ENCODE measurements at regions not wholly inside any gene's neighbourhood (a gene's known extent, or its start where the extent isn't known, plus 50 kb on each side); places are given as distances from the start of the nearest gene placed in this dataset.

- no peaks in the 10 kb centered on the region for H4K20me1 ChIP-seq (ENCODE audit: insufficient read depth, poor library complexity, severe bottlenecking)
- 95% methylated on average over 14 of the region's 14 CpGs for WGBS (ENCODE audit: low lambda C conversion rate, missing lambda C conversion rate)
- H3K79me2 ChIP-seq, result no peaks in the 10 kb centered on the region
- no peaks in the 10 kb centered on the region for H3K36me3 ChIP-seq (replicated peaks; ENCODE audit: insufficient read depth, low read depth)
- H3K27me3 ChIP-seq, result no peaks in the 10 kb centered on the region
- no peak overlapping the region for H3K4me2 ChIP-seq
- H2AFZ ChIP-seq, result no peak overlapping the region
- no peaks in the 10 kb centered on the region for H3K9me3 ChIP-seq (ENCODE audit: low read depth)
- TF ChIP-seq EZH2phosphoT487 (IDR thresholded peaks at IDR 0.05; ENCODE audit: low read depth, severe bottlenecking, unreplicated experiment) (no peak), EZH2 (IDR thresholded peaks at IDR 0.05; ENCODE audit: borderline replicate concordance) (no peak)
- no peak overlapping the region for H3K4me3 ChIP-seq
- no peaks in the 10 kb centered on the region for H3K4me1 ChIP-seq (ENCODE audit: insufficient read depth)
- DNase-seq (ENCODE audit: low spot score), result no peak
- no peak overlapping the region for H3K27ac ChIP-seq
- H3K9me2 ChIP-seq (replicated peaks; ENCODE audit: insufficient read depth), result no peaks in the 10 kb centered on the region
Observed at GRCh38 chr10:129241461-129241860, 225.6 kb upstream of the MGMT start.

DNA sequence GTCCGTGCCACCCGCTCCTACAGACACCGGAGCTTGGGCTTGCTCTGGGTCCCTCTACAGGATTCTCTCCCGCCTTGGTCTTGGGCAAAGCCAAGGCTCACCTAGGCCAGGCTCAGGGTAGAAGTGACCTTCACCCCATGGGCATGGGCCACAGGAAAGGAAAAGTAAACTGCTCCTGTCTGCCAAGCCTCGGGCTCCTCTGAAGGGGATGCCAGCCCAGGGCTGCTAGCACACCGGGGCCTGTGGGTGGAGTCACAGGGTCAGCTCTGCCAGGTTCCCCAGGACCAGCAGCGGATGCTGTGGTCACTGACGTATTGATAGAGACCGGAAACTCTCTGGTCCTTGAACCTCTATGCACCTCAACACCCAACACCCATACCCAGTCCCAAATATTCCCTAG, 222.7 kb upstream of the MGMT start:
- TF ChIP-seq EZH2phosphoT487 (IDR thresholded peaks at IDR 0.05; ENCODE audit: low read depth, severe bottlenecking, unreplicated experiment) (no peak), EZH2 (IDR thresholded peaks at IDR 0.05; ENCODE audit: borderline replicate concordance) (no peak), CTCF (IDR thresholded peaks at IDR 0.05; ENCODE audit: poor library complexity) (no peak)
- 95% methylated on average over 9 of the region's 9 CpGs for WGBS (ENCODE audit: low lambda C conversion rate, missing lambda C conversion rate)
- Histone ChIP-seq H3K27me3 (no peaks in the 10 kb centered on the region), H3K36me3 (replicated peaks; ENCODE audit: insufficient read depth, low read depth) (no peaks in the 10 kb centered on the region), H3K27ac (no peak overlapping the region), H3K4me1 (ENCODE audit: insufficient read depth) (no peaks in the 10 kb centered on the region), H3K9me2 (replicated peaks; ENCODE audit: insufficient read depth) (no peaks in the 10 kb centered on the region), H3K4me3 (no peak overlapping the region), H2AFZ (no peak overlapping the region), H3K79me2 (no peaks in the 10 kb centered on the region), H3K9me3 (ENCODE audit: low read depth) (no peaks in the 10 kb centered on the region), H4K20me1 (ENCODE audit: insufficient read depth, poor library complexity, severe bottlenecking) (no peaks in the 10 kb centered on the region), H3K4me2 (no peak overlapping the region)
- DNase-seq (ENCODE audit: low spot score), result no peak

DNA sequence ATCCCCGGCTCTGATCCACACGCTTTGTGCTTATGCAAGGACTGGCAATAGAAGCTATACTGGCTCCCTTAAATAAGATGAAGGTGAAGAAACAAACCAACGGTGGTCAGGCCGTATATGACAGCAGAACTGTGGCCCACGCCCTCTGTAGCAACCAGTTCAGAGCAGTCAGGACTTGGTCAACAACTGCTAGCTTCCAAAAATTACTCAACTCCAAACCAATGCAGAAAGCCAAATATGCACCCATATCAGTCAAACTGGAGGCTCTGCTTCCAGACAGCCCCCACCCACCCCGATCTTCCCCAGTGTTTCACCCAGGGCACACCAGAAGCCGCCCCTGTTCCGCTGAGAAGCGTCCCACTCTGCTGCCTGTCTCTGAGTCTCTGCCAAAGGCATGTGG, 222.3 kb upstream of the MGMT start:
- H3K9me2 ChIP-seq (replicated peaks; ENCODE audit: insufficient read depth), result no peaks in the 10 kb centered on the region
- H4K20me1 ChIP-seq (ENCODE audit: insufficient read depth, poor library complexity, severe bottlenecking), result no peaks in the 10 kb centered on the region
- H3K4me2 ChIP-seq, result no peak overlapping the region
- no peaks in the 10 kb centered on the region for H3K4me1 ChIP-seq (ENCODE audit: insufficient read depth)
- no peak overlapping the region for H3K4me3 ChIP-seq
- no peaks in the 10 kb centered on the region for H3K36me3 ChIP-seq (replicated peaks; ENCODE audit: insufficient read depth, low read depth)
- H3K27me3 ChIP-seq, result no peaks in the 10 kb centered on the region
- DNase-seq (ENCODE audit: low spot score), result no peak
- H3K79me2 ChIP-seq, result no peaks in the 10 kb centered on the region
- H3K9me3 ChIP-seq (ENCODE audit: low read depth), result no peaks in the 10 kb centered on the region
- no peak overlapping the region for H3K27ac ChIP-seq
- H2AFZ ChIP-seq, result no peak overlapping the region
- TF ChIP-seq CTCF (IDR thresholded peaks at IDR 0.05; ENCODE audit: poor library complexity), result no peak
- no peak for TF ChIP-seq EZH2phosphoT487 (IDR thresholded peaks at IDR 0.05; ENCODE audit: low read depth, severe bottlenecking, unreplicated experiment)
- no peak for TF ChIP-seq EZH2 (IDR thresholded peaks at IDR 0.05; ENCODE audit: borderline replicate concordance)
- WGBS (ENCODE audit: low lambda C conversion rate, missing lambda C conversion rate), result 89% methylated on average over 9 of the region's 9 CpGs

DNA sequence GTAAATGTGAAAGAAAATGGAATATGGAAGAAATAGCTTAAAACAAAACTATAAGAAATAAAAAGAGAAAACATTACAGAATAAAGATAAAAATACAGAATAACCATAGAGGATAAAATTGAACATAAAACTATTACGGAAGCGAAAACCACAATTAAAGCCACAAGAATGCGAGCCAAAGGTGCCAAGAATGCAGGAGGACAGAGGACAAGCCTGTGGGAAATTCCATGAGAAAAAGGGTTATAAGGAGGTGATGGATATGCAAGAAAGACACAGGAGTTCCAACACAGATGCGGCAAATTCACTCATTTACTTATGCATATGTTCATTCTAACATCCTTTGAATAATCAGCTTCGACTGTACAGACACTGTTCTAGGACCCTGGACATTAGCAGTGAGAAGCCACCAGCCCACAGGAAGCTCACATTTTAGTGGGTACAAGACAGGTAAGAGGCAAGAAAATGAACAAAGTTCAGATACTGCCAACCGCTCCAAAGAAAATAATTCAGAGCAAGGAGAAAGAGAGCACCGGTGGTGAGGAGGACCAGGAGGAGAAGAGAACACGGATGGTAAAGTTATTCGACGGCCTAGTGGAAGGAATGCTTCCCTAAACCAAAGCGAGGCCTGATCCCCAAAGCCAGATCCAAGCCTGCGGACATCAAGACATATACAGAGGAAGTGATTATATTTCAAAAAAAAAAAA, 213.7 kb upstream of the MGMT start:
- no peaks in the 10 kb centered on the region for H4K20me1 ChIP-seq (ENCODE audit: insufficient read depth, poor library complexity, severe bottlenecking)
- H3K9me3 ChIP-seq (ENCODE audit: low read depth), result no peaks in the 10 kb centered on the region
- no peaks in the 10 kb centered on the region for H3K36me3 ChIP-seq (replicated peaks; ENCODE audit: insufficient read depth, low read depth)
- no peak for TF ChIP-seq CTCF (IDR thresholded peaks at IDR 0.05; ENCODE audit: poor library complexity)
- TF ChIP-seq EZH2phosphoT487 (IDR thresholded peaks at IDR 0.05; ENCODE audit: low read depth, severe bottlenecking, unreplicated experiment), result no peak
- no peak for TF ChIP-seq EZH2 (IDR thresholded peaks at IDR 0.05; ENCODE audit: borderline replicate concordance)
- H3K9me2 ChIP-seq (replicated peaks; ENCODE audit: insufficient read depth), result no peaks in the 10 kb centered on the region
- no peak overlapping the region for H2AFZ ChIP-seq
- H3K4me2 ChIP-seq, result no peak overlapping the region
- no peaks in the 10 kb centered on the region for H3K79me2 ChIP-seq
- H3K4me3 ChIP-seq, result no peak overlapping the region
- H3K4me1 ChIP-seq (ENCODE audit: insufficient read depth), result peaks cover 1% of the 10 kb centered on the region
- no peak for DNase-seq (ENCODE audit: low spot score)
- H3K27ac ChIP-seq, result no peak overlapping the region
- 95% methylated on average over 12 of the region's 12 CpGs for WGBS (ENCODE audit: low lambda C conversion rate, missing lambda C conversion rate)
- H3K27me3 ChIP-seq, result peaks cover 9% of the 10 kb centered on the region
